DMS79 treated with DMSO at 0.1 percent for 48 hours (cell line): ENCODE measurements at regions not wholly inside any gene's neighbourhood (a gene's known extent, or its start where the extent isn't known, plus 50 kb on each side); places are given as distances from the start of the nearest gene placed in this dataset.
"Not testable (repeated sequence)": the region's sequence is repeated elsewhere in the genome, so short reads cannot be mapped to it uniquely, and the experiment has no call there.

ENCODE experiments used
- DNase-seq: peaks from one replicate; lab custom pipeline; 2025; lab: John Stamatoyannopoulos, UW

DNA sequence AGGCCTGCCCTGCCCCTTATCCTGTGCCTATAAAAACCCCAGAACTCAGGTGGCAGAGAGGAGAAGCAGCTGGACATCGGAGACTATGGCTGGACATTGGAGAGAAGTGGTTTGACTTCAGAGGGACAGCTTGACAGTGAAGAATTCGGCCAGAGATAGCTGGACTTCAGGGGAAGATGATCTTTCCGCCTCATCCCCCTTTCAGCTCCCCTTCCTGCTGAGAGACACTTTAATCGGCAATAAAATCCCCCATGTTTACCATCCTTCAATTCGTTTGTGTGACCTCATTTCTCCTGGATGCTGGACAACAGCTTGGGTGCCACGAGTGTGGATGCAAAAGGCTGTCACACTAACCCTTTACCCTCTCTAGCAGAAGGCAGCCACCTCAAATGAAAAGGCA is 134.1 kb upstream of the TUT7 start:
- no peak for DNase-seq

DNA sequence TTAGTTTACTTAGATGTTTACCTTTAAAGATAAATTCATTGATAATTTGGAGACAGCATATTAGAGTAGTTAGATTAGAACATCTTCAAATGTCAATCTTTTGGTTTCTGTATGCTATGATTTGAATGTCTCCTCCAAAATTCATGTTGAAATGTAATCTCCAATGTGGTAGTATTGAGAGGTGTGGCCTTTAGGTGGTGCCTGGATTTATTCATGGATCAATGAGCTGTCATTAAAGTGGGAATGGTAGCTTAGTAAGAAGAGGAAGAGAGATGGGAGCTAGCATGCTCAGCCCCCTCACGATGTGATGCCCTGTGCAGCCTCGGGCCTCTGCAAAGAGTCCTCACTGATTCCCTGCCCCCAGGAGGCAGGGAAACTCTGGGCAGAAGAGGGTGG is 133.6 kb upstream of the TUT7 start:
- DNase-seq, result no peak

GRCh38 chr9:86486891-86487837 is 133.0 kb upstream of the TUT7 start:
- DNase-seq, result no peak

DNA sequence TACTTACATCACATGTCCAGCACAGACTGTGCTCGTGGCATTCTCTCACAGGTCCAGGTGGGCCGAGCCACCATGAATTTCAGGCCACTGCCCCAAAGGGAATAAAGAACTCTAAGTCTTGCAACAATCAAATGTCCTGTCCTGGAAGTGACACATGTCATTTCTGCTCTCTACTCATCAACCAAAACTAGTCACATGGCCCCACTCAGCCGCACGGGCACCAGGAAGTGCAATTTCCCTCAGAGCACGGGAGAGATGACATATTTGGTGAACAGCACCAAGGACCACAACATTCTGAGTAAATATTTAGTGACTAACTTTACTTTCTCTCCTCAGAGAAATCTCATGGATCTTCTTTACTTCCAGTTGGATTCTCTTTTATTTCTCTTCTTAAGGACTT is 131.1 kb upstream of the TUT7 start:
- no peak for DNase-seq

DNA sequence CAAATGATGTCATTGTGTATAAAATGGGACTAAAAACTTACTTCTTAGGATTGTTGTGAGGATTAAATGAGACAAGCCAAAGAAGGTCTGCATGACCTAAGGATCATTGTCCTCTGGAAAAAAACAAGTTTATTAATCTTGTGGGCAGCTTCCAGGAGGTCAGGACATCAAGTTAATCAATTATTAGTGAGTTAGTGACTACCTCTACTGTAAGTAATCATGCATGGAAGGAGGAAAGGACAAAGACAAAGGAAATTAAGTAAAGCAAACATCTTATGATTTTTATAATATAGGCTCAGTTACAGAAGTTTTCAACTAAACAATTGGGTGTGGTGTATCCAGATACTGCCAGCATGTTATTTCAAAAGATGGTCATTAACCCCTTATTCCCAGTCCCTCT is 129.3 kb upstream of the TUT7 start:
- no peak for DNase-seq

DNA sequence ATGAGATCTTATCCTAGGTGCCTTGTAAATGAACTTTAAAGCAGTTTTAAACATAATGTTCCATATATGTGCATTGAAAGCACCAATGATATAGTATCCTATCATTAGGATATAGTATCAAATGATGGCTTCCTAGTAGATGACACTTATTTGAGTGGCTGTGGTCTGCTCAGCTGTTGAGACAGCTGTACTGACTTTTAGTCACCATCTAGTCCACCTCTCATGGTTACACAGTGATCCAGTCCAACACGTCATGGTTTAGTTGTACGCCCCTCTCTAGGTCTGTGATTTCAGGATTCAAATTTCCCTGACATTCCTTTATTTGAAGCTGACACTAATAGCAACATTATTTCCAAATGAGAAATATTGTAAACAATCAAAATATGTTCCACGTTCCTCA is 127.3 kb upstream of the TUT7 start:
- DNase-seq, result no peak

DNA sequence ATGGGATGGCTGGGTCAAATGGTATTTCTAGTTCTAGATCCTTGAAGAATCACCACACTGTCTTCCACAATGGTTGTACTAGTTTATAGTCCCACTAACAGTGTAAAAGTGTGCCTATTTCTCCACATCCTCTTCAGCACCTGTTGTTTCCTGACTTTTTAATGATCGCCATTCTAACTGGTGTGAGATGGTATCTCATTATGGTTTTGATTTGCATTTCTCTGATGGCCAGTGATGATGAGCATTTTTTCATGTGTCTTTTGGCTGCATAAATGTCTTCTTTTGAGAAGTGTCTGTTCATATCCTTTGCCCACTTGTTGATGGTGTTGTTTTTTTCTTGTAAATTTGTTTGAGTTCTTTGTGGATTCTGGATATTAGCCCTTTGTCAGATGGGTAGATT is 121.0 kb upstream of the TUT7 start:
- DNase-seq, result not testable (repeated sequence)

DNA sequence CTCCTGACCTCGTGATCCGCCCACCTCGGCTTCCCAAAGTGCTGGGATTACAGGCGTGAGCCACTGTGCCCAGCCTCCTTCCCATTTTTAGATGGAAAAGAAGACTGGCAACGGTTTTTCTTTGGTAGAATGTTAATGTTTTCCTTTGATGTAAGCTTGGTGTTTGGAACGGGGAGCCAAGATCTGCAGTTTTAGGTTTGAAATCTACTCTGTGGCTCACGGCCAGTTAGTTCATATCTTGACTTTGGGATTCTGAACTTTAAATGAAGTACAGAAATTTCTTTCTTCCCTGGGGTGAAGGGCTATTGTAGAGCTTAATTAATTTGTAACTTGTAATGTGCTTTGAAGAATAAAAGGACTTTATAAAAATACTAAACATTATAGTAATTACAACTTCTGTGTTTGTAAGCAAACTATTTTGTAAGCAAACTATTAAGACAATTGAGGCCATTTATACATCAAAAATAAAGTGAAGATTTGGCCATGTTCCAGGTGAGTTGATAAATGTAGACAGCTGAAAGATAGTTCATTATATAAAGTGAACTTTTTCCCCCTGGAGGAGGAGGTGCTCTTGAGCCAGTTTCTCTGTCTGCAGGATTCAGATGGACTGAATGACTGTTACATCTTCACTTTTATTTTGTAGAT is 117.1 kb upstream of the TUT7 start:
- no peak for DNase-seq

GRCh38 chr9:86470326-86470725 is 116.1 kb upstream of the TUT7 start:
- DNase-seq, result no peak

GRCh38 chr9:86469476-86470250 is 115.5 kb upstream of the TUT7 start:
- DNase-seq, result no peak

GRCh38 chr9:86464242-86464641 is 110.0 kb upstream of the TUT7 start:
- no peak for DNase-seq

- DNase-seq, result no peak
Measured at GRCh38 chr9:86460216-86461002, 106.2 kb upstream of the TUT7 start.

GRCh38 chr9:86459599-86460155 is 105.5 kb upstream of the TUT7 start:
- no peak for DNase-seq

DNA sequence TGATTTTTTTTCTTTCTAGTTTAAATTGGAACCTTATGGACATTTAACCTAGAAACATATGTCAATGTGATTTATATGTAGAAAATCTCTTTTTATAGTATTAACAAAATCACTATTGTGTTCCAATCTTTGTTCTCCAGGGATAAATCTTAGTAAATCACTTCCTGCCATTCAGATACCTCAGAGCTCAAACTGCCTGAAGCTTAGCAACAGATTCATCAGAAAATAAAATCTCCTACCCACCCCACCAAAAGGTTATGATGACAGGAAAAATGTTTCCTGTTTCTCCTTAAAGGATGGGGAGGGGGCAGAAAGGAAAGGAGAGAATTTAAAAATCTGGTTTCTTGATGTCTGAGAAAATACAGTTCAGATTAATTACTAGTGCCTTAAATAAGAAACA is 105.0 kb upstream of the TUT7 start:
- no peak for DNase-seq

GRCh38 chr9:86458191-86458855 is 104.1 kb upstream of the TUT7 start:
- no peak for DNase-seq

GRCh38 chr9:86456416-86456815 is 102.2 kb upstream of the TUT7 start:
- DNase-seq, result no peak

GRCh38 chr9:86454701-86455615 is 100.7 kb upstream of the TUT7 start:
- DNase-seq, result no peak

- DNase-seq, result no peak
Measured at GRCh38 chr9:86452201-86452828, 98.1 kb upstream of the TUT7 start.

GRCh38 chr9:86449246-86449645 is 95.0 kb upstream of the TUT7 start:
- no peak for DNase-seq
